Liver (tissue), 3 donors: ENCODE measurements at regions not wholly inside any gene's neighbourhood (a gene's known extent, or its start where the extent isn't known, plus 50 kb on each side); places are given as distances from the start of the nearest gene placed in this dataset.

Source experiments
- FOXA2 ChIP-seq: IDR thresholded peaks from 2 replicates; pipeline ENCODE4 v1.6.1; 2016; ENCODE audit warnings: antibody characterized with exemption
- GABPA ChIP-seq, 2 donors: IDR thresholded peaks in 1 of 2; conservative IDR thresholded peaks in 1 of 2; 2 replicates each; pipeline ENCODE4 v1.6.1; 2016; ENCODE audit warnings: antibody characterized with exemption in 2 of 2, mild to moderate bottlenecking in 1 of 2, moderate library complexity in 1 of 2
- RXRA ChIP-seq, 2 donors: IDR thresholded peaks; 2 replicates each; pipeline ENCODE4 v1.6.1; 2017 to 2018; ENCODE audit warnings: antibody characterized with exemption in 2 of 2, mild to moderate bottlenecking in 1 of 2
- YY1 ChIP-seq: IDR thresholded peaks from 2 replicates; pipeline ENCODE4 v1.6.1; 2016; ENCODE audit warnings: antibody characterized with exemption, mild to moderate bottlenecking
- TF ChIP-seq, protein P1 (sequence below): fragments of 150-350 bp; IDR thresholded peaks from 2 replicates; pipeline ENCODE4 v1.5.1; 2017; ENCODE audit warnings: improper control_type of control experiment, low read depth, low read length; ENCODE audit not compliant: missing input control
- TF ChIP-seq, protein P2 (sequence below): IDR thresholded peaks from 2 replicates; pipeline ENCODE4 v1.6.1; 2016; ENCODE audit warnings: antibody characterized with exemption
- TF ChIP-seq, protein P3 (sequence below): IDR thresholded peaks from 2 replicates; pipeline ENCODE4 v1.6.1; 2016; ENCODE audit warnings: antibody characterized with exemption
- TF ChIP-seq, protein P4 (sequence below): IDR thresholded peaks from 2 replicates; pipeline ENCODE4 v1.6.1; 2016; ENCODE audit warnings: antibody characterized with exemption, mild to moderate bottlenecking
- donor health status: healthy.
- donor health status: healthy.

DNA sequence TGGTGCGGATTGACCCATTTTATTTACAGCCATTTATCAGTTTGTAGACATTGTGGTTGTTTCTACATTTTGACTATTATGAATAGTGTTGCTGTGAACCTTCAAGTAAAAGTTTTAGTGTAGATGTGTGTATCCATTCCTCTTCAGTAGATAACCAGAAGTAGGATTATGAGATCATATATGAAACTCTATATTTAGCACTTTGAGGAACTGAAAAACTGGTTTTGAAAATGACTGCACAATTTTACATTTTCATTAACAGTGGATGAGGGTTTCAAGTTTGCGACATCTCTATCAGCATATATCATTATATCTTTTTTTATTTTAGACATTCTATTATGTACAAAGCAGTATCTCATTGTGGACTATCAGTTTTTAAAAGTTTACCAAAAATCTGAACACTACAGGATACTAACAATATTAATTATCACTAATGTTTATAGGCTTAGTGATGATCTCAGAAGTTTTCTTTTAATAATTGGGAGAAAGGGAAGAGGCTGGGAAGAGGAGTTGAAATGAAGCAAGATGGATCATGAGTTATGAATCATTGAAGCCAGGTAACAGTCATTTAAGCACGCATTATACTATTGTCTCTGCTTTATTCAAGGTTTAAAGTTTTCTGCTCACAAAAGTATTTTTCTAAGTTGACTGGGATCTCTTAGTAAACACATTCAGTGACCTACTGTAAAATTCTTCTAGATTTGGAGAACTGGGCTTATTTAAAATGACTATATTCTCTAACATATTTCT, 329.0 kb upstream of the LRATD1 start:
- no peak for TF ChIP-seq GABPA (IDR thresholded peaks at IDR 0.05 in 1 of 2, conservative IDR thresholded peaks at IDR 0.05 in 1 of 2)
- TF ChIP-seq, protein P1, sequence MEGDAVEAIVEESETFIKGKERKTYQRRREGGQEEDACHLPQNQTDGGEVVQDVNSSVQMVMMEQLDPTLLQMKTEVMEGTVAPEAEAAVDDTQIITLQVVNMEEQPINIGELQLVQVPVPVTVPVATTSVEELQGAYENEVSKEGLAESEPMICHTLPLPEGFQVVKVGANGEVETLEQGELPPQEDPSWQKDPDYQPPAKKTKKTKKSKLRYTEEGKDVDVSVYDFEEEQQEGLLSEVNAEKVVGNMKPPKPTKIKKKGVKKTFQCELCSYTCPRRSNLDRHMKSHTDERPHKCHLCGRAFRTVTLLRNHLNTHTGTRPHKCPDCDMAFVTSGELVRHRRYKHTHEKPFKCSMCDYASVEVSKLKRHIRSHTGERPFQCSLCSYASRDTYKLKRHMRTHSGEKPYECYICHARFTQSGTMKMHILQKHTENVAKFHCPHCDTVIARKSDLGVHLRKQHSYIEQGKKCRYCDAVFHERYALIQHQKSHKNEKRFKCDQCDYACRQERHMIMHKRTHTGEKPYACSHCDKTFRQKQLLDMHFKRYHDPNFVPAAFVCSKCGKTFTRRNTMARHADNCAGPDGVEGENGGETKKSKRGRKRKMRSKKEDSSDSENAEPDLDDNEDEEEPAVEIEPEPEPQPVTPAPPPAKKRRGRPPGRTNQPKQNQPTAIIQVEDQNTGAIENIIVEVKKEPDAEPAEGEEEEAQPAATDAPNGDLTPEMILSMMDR: no peak
- no peak for TF ChIP-seq FOXA2
- TF ChIP-seq, protein P2, sequence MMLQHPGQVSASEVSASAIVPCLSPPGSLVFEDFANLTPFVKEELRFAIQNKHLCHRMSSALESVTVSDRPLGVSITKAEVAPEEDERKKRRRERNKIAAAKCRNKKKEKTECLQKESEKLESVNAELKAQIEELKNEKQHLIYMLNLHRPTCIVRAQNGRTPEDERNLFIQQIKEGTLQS: no peak
- TF ChIP-seq RXRA (IDR thresholded peaks at IDR 0.05): no peak
- TF ChIP-seq, protein P3, sequence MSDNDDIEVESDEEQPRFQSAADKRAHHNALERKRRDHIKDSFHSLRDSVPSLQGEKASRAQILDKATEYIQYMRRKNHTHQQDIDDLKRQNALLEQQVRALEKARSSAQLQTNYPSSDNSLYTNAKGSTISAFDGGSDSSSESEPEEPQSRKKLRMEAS: no peak
- TF ChIP-seq YY1: no peak
- TF ChIP-seq, protein P4, sequence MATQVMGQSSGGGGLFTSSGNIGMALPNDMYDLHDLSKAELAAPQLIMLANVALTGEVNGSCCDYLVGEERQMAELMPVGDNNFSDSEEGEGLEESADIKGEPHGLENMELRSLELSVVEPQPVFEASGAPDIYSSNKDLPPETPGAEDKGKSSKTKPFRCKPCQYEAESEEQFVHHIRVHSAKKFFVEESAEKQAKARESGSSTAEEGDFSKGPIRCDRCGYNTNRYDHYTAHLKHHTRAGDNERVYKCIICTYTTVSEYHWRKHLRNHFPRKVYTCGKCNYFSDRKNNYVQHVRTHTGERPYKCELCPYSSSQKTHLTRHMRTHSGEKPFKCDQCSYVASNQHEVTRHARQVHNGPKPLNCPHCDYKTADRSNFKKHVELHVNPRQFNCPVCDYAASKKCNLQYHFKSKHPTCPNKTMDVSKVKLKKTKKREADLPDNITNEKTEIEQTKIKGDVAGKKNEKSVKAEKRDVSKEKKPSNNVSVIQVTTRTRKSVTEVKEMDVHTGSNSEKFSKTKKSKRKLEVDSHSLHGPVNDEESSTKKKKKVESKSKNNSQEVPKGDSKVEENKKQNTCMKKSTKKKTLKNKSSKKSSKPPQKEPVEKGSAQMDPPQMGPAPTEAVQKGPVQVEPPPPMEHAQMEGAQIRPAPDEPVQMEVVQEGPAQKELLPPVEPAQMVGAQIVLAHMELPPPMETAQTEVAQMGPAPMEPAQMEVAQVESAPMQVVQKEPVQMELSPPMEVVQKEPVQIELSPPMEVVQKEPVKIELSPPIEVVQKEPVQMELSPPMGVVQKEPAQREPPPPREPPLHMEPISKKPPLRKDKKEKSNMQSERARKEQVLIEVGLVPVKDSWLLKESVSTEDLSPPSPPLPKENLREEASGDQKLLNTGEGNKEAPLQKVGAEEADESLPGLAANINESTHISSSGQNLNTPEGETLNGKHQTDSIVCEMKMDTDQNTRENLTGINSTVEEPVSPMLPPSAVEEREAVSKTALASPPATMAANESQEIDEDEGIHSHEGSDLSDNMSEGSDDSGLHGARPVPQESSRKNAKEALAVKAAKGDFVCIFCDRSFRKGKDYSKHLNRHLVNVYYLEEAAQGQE: no peak
